Fibroblast of the conjunctiva (primary cell): ENCODE measurements at regions not wholly inside any gene's neighbourhood (a gene's known extent, or its start where the extent isn't known, plus 50 kb on each side); places are given as distances from the start of the nearest gene placed in this dataset.
"Not testable (repeated sequence)": the region's sequence is repeated elsewhere in the genome, so short reads cannot be mapped to it uniquely, and the experiment has no call there.

Source experiments
- DNase-seq: peaks from one replicate; pipeline ENCODE4 v3.0.0-alpha.2; 2010; ENCODE audit warnings: low read depth

DNA sequence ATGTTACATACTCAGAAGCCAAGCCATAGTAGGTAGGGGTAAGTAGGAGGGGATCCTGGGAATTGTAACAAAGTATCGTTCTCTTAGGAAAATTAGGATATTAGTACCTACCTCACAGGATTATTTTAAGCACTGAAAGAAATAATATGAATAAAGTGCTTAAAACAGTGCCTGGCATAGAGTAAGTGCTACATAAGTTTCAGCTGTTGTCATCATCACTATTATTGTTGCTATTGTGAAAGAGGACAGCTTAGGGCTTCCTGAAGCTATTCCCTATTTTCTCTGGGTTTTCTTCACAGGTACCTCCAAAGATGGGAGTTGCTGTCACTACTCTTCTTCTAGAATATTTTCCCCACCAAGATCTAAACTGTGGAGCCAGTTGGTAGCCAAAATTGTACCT is 443.7 kb upstream of the FGF16 start:
- no peak for DNase-seq

DNA sequence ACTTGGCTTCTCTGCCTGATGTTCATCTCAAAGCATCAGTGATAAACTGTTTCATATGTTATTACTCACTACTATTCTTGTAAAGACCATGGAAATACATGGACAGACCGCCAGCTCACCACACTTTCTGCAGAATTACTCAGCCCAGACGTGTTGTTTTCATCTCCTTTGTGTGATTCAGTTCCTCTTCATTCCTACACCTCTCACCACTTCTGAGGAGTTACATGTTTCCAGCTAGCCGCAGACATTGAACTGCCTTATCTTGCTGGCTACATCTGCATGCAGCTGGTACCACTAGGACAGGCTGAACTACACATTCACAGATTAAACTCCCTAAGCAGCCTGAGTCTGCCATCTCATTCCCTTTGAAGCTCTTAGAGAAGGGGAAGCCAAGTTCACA is 443.2 kb upstream of the FGF16 start:
- no peak for DNase-seq

DNA sequence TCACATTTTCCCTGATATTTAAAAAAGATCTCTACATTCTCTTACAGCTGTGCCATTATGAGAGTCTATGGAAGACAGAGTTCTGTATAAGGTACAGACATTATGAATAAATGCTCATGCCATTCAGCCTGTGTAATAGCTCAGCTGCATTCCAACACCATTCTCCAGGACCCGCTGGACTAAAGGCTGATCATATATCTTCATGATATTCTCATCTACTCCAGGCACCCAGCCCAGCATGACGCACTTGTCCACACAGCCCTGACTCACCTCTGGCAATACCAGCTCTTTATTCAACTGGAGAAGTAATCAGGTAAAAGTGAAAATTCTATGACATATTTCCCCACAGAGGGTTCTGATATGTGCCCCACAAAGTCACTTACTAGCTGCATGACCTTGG is 437.5 kb upstream of the FGF16 start:
- DNase-seq: peak; percentile 10

DNA sequence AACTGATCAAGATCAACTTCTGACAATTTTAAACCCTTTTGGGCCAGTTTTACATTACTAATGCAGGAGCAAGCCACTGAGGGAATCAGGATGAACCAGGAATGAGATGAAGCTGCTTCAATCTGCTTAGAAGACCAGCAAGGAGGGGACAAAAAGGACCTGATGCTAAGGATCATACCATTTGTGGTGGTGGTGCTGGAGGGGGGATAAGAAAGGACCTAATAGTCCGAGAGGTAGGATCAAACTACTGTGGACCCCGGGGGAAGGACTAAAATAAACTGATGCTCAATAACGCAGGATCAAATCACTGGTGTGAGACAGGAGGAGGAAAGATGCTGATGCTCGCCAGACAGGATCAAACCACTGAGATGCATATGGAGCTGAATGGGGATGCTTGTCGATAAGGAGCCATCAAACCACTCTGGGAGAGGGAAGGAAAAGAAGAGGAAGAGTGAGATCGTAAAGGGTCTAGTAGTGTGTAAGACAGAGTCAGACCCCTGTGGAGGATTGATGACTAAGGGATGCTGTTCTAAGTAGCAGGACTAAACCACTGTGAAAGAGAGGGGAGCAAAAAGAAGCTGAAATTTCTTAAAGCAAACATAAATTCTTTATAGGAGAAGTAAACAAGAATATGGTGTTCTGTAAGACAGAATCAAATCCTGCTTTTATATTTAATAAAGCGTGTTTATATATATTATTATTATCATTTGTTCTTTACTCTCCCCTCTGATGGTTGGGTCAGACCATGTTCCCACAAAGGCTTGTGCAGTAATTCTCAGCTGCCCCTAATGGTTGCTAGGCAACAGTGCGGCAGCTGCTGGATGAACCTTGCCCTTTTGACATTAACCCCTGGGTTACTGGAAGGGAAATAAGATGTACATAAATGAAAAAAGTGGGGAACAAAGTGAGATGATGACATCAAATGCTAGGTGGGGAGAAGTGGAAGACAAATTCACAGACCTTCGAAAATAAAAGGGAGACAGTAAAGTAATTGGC is 432.5 kb upstream of the FGF16 start:
- no peak for DNase-seq

DNA sequence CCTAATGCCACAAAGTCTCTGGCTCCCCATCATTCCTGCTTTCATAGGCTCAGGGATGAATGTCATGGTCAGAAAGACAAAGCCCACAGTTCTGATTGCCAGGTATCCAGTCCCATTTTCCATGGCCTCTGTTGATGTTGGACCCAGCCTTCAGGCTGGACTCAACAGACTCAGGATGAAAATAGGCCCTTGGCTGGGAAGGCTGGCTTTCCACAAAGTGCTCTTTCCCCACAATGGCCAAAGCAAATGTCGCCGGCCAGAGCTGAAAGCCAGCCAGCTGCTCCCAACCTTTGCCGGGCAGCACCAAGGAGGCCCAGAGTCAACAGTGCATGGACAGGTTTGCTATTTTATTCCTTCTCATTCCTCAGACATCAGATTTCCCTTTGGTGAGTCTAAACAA is 430.1 kb upstream of the FGF16 start:
- DNase-seq: no peak

DNA sequence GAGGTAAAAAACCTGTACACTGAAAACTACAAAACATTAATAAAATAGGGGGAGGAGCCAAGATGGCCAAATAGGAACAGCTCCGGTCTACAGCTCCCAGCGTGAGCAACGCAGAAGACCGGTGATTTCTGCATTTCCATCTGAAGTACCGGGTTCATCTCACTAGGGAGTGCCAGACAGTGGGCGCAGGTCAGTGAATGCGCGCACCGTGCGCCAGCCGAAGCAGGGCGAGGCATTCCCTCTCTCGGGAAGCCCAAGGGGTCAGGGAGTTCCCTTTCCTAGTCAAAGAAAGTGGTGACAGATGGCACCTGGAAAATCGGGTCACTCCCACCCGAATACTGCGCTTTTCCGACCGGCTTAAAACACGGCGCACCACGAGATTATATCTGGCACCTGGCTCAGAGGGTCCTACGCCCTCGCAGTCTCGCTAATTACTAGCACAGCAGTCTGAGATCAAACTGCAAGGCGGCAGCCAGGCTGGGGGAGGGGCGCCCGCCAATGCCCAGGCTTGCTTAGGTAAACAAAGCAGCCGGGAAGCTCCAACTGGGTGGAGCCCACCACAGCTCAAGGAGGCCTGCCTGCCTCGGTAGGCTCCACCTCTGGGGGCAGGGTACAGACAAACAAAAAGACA is 400.9 kb upstream of the FGF16 start:
- not testable (repeated sequence) for DNase-seq

DNA sequence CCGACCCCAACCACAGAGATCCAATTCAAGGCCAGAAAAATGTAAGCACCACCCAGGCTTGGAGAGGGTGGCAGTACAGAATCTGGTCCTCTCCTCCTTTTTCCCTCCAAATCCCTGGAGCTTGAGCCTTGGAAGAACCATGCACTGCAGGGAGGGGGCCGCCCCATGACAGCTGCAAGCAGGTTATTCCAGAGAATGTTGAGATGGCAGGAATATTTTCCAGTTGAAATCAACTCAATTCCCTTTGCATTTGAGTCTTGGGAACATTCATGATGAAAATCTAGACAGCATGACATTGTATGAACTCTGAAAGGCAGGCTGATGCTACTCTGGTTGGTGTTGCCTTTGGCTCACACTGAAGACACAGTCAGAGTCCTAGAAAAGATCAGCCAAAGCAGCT is 386.6 kb upstream of the FGF16 start:
- no peak for DNase-seq

DNA sequence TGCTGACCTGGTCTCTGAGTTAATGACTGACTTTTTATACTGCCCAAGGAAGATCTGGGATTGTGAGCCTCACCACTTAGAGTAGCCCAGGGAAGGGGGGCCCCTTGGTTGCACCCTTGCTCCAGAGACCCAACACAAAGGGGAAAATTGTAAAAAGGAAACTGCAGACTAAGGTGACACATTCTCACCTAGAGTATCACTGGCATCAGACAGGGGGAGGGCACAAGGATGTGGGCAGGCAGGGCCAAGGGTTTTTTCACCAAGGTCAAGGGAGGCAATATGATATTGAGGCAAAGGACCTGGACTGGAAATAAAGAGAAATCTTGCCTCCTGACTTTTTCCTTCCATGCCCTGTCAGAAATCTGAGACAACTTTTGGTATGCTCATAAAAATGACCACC is 386.2 kb upstream of the FGF16 start:
- no peak for DNase-seq

DNA sequence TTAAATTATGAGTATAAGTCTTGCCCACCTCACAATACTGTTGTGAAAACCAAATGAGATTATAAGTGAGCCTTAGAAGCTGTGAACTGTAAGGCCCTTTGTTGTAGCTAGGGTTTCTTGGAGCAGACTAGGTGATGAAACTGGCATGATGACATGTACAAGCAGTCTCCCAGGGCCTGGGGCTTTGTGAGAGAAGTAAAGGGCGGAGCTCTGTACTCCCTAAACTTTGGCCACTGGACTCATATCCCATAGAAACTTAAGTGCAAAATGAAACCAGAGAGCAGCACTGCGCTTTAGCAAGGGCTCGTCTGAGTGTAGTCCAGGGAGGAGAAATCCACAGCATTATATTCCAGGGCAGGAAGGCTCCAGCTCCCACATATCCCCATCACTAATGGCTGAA is 385.6 kb upstream of the FGF16 start:
- DNase-seq: no peak

DNA sequence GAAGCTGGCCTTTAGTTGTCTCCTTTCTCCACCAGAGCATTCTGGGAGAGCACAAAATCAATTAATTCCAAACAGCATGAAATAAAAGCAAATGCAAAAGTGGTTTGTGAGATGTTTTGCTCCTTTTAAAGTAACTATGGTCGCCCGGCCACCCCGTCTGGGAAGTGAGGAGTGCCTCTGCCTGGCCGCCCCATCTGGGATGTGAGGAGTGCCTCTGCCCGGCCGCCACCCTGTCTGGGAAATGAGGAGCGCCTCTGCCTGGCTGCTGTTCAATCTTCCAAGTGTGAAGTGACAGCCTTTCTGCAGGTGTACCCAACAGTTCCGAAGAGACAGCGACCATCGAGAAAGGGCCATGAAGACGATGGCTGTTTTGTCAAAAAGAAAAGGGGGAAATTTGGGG is 381.3 kb upstream of the FGF16 start:
- no peak for DNase-seq

DNA sequence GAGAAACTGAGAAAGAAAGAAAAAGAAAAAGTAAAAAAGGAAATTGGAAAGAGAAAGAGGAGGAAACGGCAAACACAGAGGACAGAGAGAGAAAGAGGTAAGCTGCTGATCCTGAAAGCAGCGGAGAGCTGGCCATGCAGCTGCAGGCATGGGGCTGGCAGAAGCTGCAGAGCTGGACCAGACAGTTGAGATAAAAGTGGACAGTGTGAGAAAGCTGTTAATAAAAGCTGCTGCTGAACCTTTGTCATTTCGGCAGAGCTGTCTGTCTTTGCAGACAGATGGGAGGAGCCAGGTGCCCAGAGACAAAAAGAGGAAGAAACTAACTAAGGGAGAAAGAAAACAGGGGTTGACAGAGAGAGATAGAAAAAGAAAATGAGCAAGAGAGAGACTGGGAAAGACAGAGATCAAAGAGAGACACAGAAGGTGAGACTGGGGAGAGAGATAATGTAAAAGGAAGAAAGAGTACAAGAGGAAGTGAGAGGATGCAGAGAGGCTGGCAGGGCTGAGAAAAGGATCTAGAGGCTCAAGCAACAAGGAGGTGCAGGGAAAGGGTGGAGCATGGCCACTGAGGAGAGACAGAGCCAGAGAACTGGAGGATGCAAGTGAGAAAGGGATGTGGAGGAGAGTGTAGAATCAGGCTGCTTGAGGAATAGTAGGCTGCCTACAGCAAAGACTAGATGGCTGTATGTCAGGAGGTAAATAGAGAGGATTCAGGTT is 376.8 kb upstream of the FGF16 start:
- no peak for DNase-seq

DNA sequence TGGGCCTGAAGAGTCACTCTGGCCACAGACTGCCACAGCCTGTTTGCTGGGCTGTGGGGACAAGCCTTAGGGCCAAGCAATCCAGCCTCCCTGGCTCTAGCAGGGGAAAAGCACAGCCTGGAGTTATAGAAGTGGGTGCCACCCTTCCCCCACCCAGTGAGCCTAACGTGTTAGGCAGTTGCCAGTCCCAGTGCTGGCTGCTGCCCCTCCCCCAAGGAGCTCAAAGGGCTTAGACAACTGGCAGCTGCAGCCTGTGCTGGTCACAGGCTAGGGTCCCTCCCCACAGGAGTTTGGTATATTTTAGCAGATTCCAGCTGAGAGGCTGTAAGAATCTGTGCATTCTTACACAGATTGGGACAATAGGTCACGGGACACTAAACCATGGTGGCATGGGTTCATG is 370.3 kb upstream of the FGF16 start:
- no peak for DNase-seq

DNA sequence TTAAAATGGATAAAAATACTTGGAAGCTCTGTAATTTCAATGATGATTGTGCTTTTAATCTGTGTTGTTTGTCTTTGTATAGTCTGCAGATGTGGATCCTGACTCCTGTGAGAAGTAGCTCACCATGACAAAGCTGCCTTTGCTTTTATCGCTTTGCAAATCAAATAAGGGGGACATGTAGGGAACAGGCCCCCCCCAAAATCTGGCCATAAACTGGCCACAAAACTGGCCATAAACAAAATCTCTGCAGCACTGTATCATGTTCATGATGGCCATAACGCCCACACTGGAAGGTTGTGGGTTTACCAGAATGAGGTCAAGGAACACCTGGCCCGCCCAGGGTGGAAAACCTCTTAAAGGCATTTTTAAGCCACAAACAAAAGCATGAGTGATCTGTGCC is 366.0 kb upstream of the FGF16 start:
- not testable (repeated sequence) for DNase-seq

DNA sequence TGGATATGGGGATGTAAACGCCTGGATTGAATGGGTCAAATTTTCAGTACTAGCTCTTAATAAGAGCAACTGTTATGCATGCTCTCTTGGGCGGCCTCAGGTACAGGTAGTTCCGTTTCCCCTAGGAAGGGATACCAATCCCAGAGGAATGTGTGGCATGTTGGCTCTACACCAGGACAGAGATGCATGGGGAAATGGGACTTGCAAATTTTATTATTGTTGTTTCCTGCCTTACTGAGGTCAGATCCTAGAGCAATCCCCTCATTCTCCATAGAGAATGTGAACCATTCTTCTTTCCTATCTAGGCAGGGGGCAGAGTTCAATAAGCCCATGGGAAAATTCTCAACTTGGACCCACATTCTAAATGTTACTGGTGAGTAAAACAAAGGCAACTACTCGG is 361.8 kb upstream of the FGF16 start:
- no peak for DNase-seq

DNA sequence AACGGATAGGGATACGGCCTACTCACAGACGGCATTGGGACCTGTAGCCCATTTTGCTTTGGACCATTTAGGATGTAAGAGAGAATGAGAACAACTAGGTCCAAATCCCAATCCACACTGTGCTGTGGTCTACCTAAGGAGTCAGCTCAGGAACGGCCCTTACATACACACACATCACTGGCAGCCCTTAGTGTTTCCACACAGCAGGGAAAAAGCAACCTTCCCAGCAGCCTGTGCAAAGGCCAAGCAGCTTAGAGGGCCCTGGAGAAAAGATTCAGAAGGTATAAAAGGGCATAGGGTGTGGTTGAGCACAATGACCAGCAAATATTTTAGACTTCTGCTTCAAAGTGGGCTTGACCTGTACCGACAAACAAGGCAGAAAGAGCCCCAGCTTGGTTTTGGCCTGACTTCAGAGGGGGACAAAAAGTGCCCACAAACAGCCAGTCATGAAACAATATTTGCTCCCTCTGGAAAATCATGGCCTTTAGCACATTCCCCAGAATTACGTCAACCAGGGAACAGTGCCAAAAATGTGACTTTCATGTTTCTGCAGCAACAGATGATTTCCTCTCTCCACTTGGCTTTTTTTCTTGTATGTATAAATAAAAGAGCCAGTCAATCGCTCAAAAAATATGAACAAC is 359.5 kb upstream of the FGF16 start:
- peak; percentile 39 for DNase-seq

DNA sequence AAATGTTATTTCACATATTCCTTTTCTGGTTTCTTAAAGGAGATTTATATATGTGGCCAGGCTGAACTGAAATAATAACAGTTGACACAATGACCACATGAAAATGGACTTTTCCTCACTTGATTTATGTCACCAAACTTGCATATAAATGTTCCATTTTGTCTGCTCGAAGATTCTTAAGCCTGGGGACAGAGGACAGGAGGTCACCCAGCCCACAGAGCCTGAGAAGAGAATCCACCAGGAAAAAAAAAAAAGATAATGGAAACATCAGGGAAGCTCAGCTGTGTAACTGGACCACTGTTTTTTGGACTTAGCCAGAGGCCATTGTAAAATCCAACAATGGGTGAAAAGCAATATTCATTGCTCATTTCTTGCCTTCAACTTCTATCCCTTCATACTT is 359.0 kb upstream of the FGF16 start:
- no peak for DNase-seq

DNA sequence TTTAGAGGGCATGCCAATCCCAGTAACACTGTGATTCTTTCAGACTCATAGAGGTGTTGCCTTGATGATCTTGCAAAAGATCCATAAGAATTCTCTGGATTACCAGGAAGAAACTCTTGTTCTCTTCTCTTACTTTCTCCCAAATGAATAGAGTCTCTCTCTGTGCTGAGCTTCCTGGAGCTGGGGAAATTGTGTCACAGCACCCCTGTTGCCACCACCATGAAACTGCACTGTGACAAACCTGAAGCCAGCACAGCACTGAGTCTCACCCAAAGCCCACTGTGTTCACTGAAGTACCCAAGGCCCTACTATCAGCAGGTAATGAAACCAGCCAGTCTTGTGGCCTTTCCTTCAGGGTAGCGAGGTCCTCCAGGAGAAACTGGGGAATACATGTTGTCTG is 332.7 kb upstream of the FGF16 start:
- DNase-seq: no peak

DNA sequence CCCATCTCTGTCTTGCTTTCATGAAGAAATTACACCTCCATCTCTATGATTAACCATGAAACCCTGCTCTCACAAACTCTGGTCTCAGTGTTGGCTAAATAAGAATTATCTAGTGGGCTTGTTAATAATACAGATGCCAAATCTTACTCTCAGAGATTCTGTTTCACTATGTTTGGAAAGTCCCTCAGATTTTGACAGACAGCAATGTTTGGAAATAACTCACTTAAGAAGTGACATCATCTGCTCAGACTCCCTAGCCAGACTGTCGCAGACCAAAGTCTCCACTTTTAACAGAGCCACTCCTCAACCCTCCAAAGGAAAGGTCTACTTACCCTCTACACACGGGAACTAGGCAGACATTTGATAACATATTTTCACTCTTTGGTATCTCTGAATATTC is 328.5 kb upstream of the FGF16 start:
- no peak for DNase-seq

DNA sequence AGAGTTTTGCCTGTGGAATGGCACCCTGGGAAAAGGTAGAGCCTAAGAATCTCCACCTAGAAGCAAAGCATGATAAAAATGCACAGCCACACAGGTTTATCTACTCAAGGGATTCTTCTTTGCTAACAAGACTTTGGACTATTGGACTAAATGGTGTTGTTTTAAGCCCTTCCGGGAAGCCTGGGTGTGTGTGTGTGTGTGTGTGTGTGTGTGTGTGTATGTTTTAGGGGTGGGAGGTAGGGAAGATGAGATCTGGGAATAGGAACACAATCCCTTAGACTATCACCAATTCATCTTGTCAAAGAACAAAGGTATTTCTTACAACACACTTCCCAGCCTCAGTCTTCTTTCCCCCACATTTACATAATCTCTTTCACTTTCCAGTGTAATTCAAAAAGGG is 327.5 kb upstream of the FGF16 start:
- no peak for DNase-seq

DNA sequence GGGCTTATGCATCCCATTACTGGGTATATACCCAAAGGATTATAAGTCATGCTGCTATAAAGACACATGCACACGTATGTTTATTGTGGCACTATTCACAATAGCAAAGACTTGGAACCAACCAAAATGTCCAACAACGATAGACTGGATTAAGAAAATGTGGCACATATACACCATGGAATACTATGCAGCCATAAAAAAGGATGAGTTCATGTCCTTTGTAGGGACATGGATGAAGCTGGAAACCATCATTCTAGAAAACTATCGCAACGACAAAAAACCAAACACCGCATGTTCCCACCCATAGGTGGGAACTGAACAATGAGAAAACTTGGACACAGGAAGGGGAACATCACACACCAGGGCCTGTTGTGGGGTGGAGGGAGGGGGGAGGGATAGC is 323.3 kb upstream of the FGF16 start:
- DNase-seq: not testable (repeated sequence)

DNA sequence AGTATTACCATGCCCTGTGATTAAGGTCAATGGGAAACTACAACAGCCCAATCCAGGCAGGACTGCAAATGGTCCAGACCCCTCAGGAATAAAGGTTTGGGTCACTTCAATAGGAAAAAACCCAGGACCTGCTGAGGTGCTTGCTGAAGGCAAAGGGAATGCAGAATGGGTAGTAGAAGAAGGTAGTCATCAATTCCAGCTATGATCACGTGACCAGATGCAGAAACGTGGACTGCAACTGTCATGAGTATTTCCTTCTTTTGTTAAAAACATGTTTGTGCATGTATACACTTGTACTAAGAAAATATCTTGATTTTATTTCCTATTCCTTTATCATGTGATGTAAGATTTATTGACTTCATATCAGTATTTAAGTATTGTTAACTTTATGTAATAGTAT is 319.6 kb upstream of the FGF16 start:
- DNase-seq: not testable (repeated sequence)

DNA sequence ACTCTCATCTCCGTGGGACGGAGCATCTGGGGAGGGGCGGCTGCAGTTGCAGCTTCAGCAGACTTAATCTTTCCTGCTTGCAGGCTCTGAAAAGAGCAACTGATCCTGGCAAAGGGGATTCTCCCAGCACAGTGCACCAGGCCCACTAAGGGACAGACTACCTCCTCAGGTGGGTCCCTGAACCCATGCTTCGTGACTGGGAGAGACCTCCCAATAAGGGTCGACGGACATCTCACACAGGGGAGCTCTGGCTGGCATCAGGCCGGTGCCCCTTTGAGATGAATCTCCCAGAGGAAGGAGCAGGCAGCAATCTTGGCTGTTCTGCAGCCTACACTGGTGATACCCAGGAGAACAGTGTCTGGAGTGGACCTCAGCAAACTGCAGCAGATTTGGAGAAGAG is 303.3 kb upstream of the FGF16 start:
- no peak for DNase-seq
